ENCODE measurements at regions not wholly inside any gene's neighbourhood (a gene's known extent, or its start where the extent isn't known, plus 50 kb on each side); places are given as distances from the start of the nearest gene placed in this dataset.

- no peaks in the 10 kb centered on the region for H3K4me1 Mint-ChIP-seq
- no peak overlapping the region for H3K4me3 Mint-ChIP-seq
- no peaks in the 10 kb centered on the region for H3K36me3 Mint-ChIP-seq (ENCODE audit: low read depth)
- no peak for DNase-seq
- no peaks in the 10 kb centered on the region for H3K27me3 Mint-ChIP-seq
- ATAC-seq, result no peak
- H3K27ac Mint-ChIP-seq, result no peak overlapping the region
- peaks cover 3% of the 10 kb centered on the region for H3K9me3 ChIP-seq (ENCODE audit: control insufficient read depth, low read length, poor library complexity, severe bottlenecking)
These were observed 527.5 kb downstream of the TMA16 start for GRCh38 chr4:164021947-164022346.

- Mint-ChIP-seq H3K4me3 (no peak overlapping the region), H3K27ac (no peak overlapping the region), H3K27me3 (no peaks in the 10 kb centered on the region), H3K36me3 (ENCODE audit: low read depth) (no peaks in the 10 kb centered on the region), H3K4me1 (no peaks in the 10 kb centered on the region)
- H3K9me3 ChIP-seq (ENCODE audit: control insufficient read depth, low read length, poor library complexity, severe bottlenecking), result peaks cover 3% of the 10 kb centered on the region
- ATAC-seq (no peak), DNase-seq (no peak)
These were observed 528.7 kb downstream of the TMA16 start for GRCh38 chr4:164023214-164023613.

- Mint-ChIP-seq H3K4me1 (no peaks in the 10 kb centered on the region), H3K36me3 (ENCODE audit: low read depth) (no peaks in the 10 kb centered on the region), H3K4me3 (no peak overlapping the region), H3K27me3 (no peaks in the 10 kb centered on the region), H3K27ac (no peak overlapping the region)
- H3K9me3 ChIP-seq (ENCODE audit: control insufficient read depth, low read length, poor library complexity, severe bottlenecking), result peaks cover 5% of the 10 kb centered on the region
- DNase-seq (no peak), ATAC-seq (no peak)
These were observed 533.3 kb downstream of the TMA16 start for GRCh38 chr4:164027805-164028204.

GRCh38 chr4:164039482-164039881, 545.0 kb downstream of the TMA16 start:
- Mint-ChIP-seq H3K27ac (no peak overlapping the region), H3K36me3 (ENCODE audit: low read depth) (no peaks in the 10 kb centered on the region), H3K4me3 (no peak overlapping the region), H3K4me1 (no peaks in the 10 kb centered on the region), H3K27me3 (no peaks in the 10 kb centered on the region)
- DNase-seq (no peak), ATAC-seq (no peak)
- no peaks in the 10 kb centered on the region for H3K9me3 ChIP-seq (ENCODE audit: control insufficient read depth, low read length, poor library complexity, severe bottlenecking)

GRCh38 chr4:164056426-164057142, 562.1 kb downstream of the TMA16 start:
- no peaks in the 10 kb centered on the region for H3K27me3 Mint-ChIP-seq
- no peaks in the 10 kb centered on the region for H3K4me1 Mint-ChIP-seq
- no peak for ATAC-seq
- DNase-seq, result no peak
- no peak overlapping the region for H3K4me3 Mint-ChIP-seq
- H3K9me3 ChIP-seq (ENCODE audit: control insufficient read depth, low read length, poor library complexity, severe bottlenecking), result no peaks in the 10 kb centered on the region
- H3K27ac Mint-ChIP-seq, result no peak overlapping the region
- H3K36me3 Mint-ChIP-seq (ENCODE audit: low read depth), result no peaks in the 10 kb centered on the region

GRCh38 chr4:164058776-164059445, 564.4 kb downstream of the TMA16 start:
- Mint-ChIP-seq H3K4me3 (no peak overlapping the region), H3K4me1 (no peaks in the 10 kb centered on the region), H3K27me3 (no peaks in the 10 kb centered on the region), H3K36me3 (ENCODE audit: low read depth) (no peaks in the 10 kb centered on the region), H3K27ac (no peak overlapping the region)
- H3K9me3 ChIP-seq (ENCODE audit: control insufficient read depth, low read length, poor library complexity, severe bottlenecking), result no peaks in the 10 kb centered on the region
- no peak for DNase-seq
- no peak for ATAC-seq

- DNase-seq (no peak), ATAC-seq (no peak)
- H3K9me3 ChIP-seq (ENCODE audit: control insufficient read depth, low read length, poor library complexity, severe bottlenecking), result no peaks in the 10 kb centered on the region
- H3K4me1 Mint-ChIP-seq, result no peaks in the 10 kb centered on the region
- H3K4me3 Mint-ChIP-seq, result no peak overlapping the region
- no peaks in the 10 kb centered on the region for H3K36me3 Mint-ChIP-seq (ENCODE audit: low read depth)
- no peaks in the 10 kb centered on the region for H3K27me3 Mint-ChIP-seq
- no peak overlapping the region for H3K27ac Mint-ChIP-seq
These were observed 566.0 kb downstream of the TMA16 start for GRCh38 chr4:164060456-164060855.

GRCh38 chr4:164068392-164068791, 573.9 kb downstream of the TMA16 start:
- no peak overlapping the region for H3K4me3 Mint-ChIP-seq
- H3K4me1 Mint-ChIP-seq, result no peaks in the 10 kb centered on the region

GRCh38 chr4:164070625-164071024, 576.1 kb downstream of the TMA16 start:
- ATAC-seq (no peak), DNase-seq (no peak)
- Mint-ChIP-seq H3K4me3 (no peak overlapping the region), H3K36me3 (ENCODE audit: low read depth) (no peaks in the 10 kb centered on the region), H3K27me3 (no peaks in the 10 kb centered on the region), H3K4me1 (no peaks in the 10 kb centered on the region), H3K27ac (no peak overlapping the region)
- no peaks in the 10 kb centered on the region for H3K9me3 ChIP-seq (ENCODE audit: control insufficient read depth, low read length, poor library complexity, severe bottlenecking)

More at GRCh38 chr4:164068392-164068791, 573.9 kb downstream of the TMA16 start:
- H3K9me3 ChIP-seq (ENCODE audit: control insufficient read depth, low read length, poor library complexity, severe bottlenecking), result no peaks in the 10 kb centered on the region
- no peaks in the 10 kb centered on the region for H3K36me3 Mint-ChIP-seq (ENCODE audit: low read depth)
- ATAC-seq (no peak), DNase-seq (no peak)
- no peaks in the 10 kb centered on the region for H3K27me3 Mint-ChIP-seq
- H3K27ac Mint-ChIP-seq, result no peak overlapping the region

GRCh38 chr4:164081371-164081770, 586.9 kb downstream of the TMA16 start:
- Mint-ChIP-seq H3K27ac (no peak overlapping the region), H3K4me1 (no peaks in the 10 kb centered on the region), H3K4me3 (no peak overlapping the region), H3K36me3 (ENCODE audit: low read depth) (no peaks in the 10 kb centered on the region), H3K27me3 (no peaks in the 10 kb centered on the region)
- DNase-seq, result no peak
- no peaks in the 10 kb centered on the region for H3K9me3 ChIP-seq (ENCODE audit: control insufficient read depth, low read length, poor library complexity, severe bottlenecking)
- ATAC-seq, result no peak

- Mint-ChIP-seq H3K4me1 (no peaks in the 10 kb centered on the region), H3K4me3 (no peak overlapping the region), H3K27ac (no peak overlapping the region), H3K36me3 (ENCODE audit: low read depth) (no peaks in the 10 kb centered on the region), H3K27me3 (no peaks in the 10 kb centered on the region)
- H3K9me3 ChIP-seq (ENCODE audit: control insufficient read depth, low read length, poor library complexity, severe bottlenecking), result no peaks in the 10 kb centered on the region
- ATAC-seq (no peak), DNase-seq (no peak)
These were observed 587.3 kb downstream of the TMA16 start for GRCh38 chr4:164081801-164082200.

- H3K9me3 ChIP-seq (ENCODE audit: control insufficient read depth, low read length, poor library complexity, severe bottlenecking), result no peaks in the 10 kb centered on the region
- Mint-ChIP-seq H3K4me3 (no peak overlapping the region), H3K36me3 (ENCODE audit: low read depth) (no peaks in the 10 kb centered on the region), H3K27me3 (no peaks in the 10 kb centered on the region), H3K4me1 (no peaks in the 10 kb centered on the region), H3K27ac (no peak overlapping the region)
- DNase-seq (no peak), ATAC-seq (no peak)
These were observed 593.2 kb downstream of the TMA16 start for GRCh38 chr4:164087733-164088132.

- ATAC-seq (no peak), DNase-seq (no peak)
- H3K9me3 ChIP-seq (ENCODE audit: control insufficient read depth, low read length, poor library complexity, severe bottlenecking), result no peaks in the 10 kb centered on the region
- H3K36me3 Mint-ChIP-seq (ENCODE audit: low read depth), result no peaks in the 10 kb centered on the region
- no peak overlapping the region for H3K4me3 Mint-ChIP-seq
- H3K4me1 Mint-ChIP-seq, result no peaks in the 10 kb centered on the region
- H3K27me3 Mint-ChIP-seq, result no peaks in the 10 kb centered on the region
- no peak overlapping the region for H3K27ac Mint-ChIP-seq
These were observed 601.0 kb downstream of the TMA16 start for GRCh38 chr4:164095313-164096110.

Measured in T-helper 17 cell (primary cell).